Lower leg skin (tissue), 4 donors: ENCODE measurements at regions not wholly inside any gene's neighbourhood (a gene's known extent, or its start where the extent isn't known, plus 50 kb on each side); places are given as distances from the start of the nearest gene placed in this dataset.
"Not testable (repeated sequence)": the region's sequence is repeated elsewhere in the genome, so short reads cannot be mapped to it uniquely, and the experiment has no call there.

Experiments used
- DNase-seq, 2 donors: peaks; one replicate each; pipeline ENCODE4 v3.0.0-alpha.2; 2019; ENCODE audit warnings: low spot score in 2 of 2
- H3K4me3 ChIP-seq: fragments of 200-600 bp; sonication (generic); 2 replicates; pipeline ENCODE4 v1.5.1; 2017; ENCODE audit warnings: mild to moderate bottlenecking, low read depth; ENCODE audit not compliant: poor library complexity, severe bottlenecking
- POLR2A ChIP-seq, 2 donors: fragments of 450-650 bp; IDR thresholded peaks; one replicate each; pipeline ENCODE4 v1.6.1; 2016 to 2017; ENCODE audit warnings: antibody characterized with exemption in 2 of 2, mild to moderate bottlenecking in 1 of 2, moderate library complexity in 1 of 2
- whole genome bisulfite sequencing, 2 donors: methylation state at CpG; one replicate each; pipeline ENCODE4 v1.1.5; 2018; 5-methylcytosine and 5-hydroxymethylcytosine counted together
- intact Hi-C: fragments of 100-400 bp; cut with DNase I; formaldehyde crosslinking; loops from one replicate; pipeline ENCODE4 v1.15.0; 2023; ENCODE audit warnings: low total_unique reads
- TF ChIP-seq, protein P1 (sequence below), 3 donors: fragments of 450-650 bp; IDR thresholded peaks; one replicate each; pipeline ENCODE4 v1.5.1; 2016; ENCODE audit warnings: antibody characterized with exemption in 3 of 3, mild to moderate bottlenecking in 3 of 3, moderate library complexity in 2 of 3

DNA sequence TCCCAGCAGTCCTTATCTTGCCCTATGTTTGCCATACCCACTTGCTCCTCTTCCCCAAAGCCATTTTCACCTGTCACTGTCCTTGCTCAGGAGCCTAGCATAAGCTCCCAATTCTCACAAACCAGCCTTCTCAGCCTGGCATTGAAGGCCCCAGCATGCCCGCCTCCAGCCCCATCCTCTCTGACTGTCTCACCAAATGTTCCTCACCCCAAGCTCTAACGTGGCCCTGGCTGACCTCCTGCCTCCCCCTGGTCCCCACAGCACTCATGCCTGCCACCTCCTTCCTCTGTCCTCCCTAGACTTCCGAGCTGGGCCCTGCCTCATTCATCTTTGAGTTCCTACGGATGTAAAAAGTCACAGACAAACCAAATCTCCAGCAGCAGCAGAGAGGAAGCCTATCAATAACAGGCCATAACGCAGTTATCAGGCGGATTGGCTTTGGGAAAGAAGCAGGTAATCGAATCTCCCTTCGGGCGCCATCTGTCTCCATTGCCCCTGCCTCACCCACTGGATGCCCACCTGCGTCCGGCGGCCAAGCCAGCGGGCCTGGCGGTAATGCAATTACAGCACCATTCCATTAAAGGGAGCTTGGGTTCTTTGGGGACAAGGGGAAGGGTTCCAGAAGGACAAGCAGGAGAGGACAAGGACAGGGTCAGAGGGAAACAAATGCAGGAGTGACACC is 104.4 kb downstream of the MRPL14 start:
- intact Hi-C loops: no loop called here
- DNase-seq: peak in 1 of 2 donors; percentile 56
- 91 to 96% methylated on average over 14 of the region's 14 CpGs for WGBS, 2 donors
- no peak for TF ChIP-seq POLR2A (IDR thresholded peaks at IDR 0.05)
- TF ChIP-seq, protein P1, sequence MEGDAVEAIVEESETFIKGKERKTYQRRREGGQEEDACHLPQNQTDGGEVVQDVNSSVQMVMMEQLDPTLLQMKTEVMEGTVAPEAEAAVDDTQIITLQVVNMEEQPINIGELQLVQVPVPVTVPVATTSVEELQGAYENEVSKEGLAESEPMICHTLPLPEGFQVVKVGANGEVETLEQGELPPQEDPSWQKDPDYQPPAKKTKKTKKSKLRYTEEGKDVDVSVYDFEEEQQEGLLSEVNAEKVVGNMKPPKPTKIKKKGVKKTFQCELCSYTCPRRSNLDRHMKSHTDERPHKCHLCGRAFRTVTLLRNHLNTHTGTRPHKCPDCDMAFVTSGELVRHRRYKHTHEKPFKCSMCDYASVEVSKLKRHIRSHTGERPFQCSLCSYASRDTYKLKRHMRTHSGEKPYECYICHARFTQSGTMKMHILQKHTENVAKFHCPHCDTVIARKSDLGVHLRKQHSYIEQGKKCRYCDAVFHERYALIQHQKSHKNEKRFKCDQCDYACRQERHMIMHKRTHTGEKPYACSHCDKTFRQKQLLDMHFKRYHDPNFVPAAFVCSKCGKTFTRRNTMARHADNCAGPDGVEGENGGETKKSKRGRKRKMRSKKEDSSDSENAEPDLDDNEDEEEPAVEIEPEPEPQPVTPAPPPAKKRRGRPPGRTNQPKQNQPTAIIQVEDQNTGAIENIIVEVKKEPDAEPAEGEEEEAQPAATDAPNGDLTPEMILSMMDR (IDR thresholded peaks at IDR 0.05): no peak
- no peak overlapping the region for H3K4me3 ChIP-seq

DNA sequence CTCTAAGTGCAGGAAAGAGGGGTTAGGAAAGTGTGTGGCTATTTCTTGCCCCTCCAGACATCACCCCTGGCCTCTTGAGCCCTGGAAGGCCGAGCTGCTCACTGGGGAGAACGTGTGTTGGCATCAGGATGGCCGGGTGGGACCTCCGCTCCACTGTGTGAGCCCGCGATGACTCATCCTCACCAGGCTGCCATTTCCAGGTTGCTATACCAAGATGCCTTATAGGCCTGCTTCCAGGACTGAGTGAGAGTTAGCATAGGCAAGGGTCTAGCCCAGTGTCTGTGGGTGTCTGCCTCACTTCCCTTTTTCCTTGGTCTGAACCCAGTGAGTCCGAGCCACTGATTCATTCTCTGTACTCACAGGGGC is 105.0 kb downstream of the MRPL14 start:
- no peak overlapping the region for H3K4me3 ChIP-seq
- WGBS, 2 donors: 41 to 62% methylated on average over 7 of the region's 7 CpGs
- intact Hi-C loops: no loop called here
- peak in 1 of 2 donors; percentile 76 for DNase-seq
- TF ChIP-seq, protein P1 (IDR thresholded peaks at IDR 0.05): no peak
- TF ChIP-seq POLR2A (IDR thresholded peaks at IDR 0.05): no peak

DNA sequence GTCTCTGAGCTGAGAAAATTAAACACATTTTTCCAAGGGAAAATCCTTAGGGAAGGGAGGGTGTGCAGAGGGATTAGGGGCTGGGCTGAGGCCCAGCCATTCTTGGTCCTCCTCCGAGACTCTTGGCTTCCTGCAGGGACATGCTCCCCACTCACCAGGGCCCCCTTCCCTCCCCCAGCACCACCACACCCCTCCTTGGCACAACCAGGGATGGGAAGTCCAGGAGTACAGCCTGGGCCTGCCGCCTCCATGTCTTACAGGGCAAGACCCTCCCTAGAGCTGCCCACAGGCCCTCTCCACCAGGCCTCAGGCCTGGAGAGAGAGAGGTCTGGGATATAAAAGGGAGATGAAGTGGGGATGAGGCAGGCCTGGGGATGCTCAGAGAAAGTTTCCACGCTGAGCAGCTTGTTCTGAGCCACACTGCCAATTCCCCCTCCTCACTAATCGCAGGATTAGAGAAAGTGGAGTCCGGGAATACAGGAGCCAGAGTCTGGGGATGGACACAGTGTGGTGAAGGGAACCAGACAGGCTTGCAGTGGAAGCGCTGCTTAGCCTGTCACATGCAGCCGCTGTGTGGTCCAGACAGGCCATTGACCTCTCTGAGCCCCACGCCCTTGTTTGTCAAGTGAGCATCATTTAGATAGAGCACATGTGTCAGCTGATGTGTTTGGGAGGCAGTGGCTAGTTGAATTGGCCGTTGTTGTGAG is 105.5 kb downstream of the MRPL14 start:
- WGBS, 2 donors: 71 to 79% methylated on average over 9 of the region's 9 CpGs
- DNase-seq: peak in 1 of 2 donors; percentile 68
- intact Hi-C loops: no loop called here
- H3K4me3 ChIP-seq: no peak overlapping the region
- no peak for TF ChIP-seq POLR2A (IDR thresholded peaks at IDR 0.05)
- TF ChIP-seq, protein P1 (IDR thresholded peaks at IDR 0.05): no peak

DNA sequence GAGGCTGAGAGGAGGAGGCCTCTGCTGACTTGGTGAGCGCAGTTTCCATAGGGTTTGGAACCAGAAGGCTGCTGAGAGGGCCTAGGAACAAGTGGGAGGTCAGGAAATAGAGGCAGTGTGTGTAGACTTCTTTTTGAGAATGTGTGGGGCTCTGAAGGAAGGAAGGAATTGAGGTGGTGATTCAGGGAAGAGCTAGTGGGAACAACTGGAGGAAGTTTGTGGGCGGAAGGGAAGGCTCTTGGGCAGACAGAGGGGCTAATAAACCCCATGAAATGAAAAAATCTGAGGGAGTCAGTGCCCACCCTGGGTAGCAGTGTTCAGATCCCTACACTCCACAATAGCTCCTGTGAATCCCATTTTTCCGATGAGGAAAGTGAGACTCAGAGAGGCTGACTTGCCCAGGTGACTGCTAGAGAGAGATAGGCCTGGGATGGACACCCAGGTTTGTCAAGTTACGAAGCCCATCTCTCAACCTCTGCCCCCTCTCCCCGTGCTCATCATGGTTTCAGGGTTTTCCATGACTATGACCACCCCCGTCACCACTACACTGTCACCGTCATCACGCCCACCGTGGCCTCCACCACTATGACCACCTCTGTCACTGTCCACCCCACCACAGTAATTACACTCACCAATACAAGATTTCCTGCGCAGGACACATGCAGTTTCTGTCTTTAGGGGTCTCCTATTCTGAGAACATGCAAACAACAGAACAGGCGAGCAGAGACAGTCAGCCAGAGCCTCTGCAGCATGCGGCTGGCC is 106.4 kb downstream of the MRPL14 start:
- 96 to 98% methylated on average over 12 of the region's 12 CpGs for WGBS, 2 donors
- intact Hi-C loops: no loop called here
- peak in 1 of 2 donors; percentile 65 for DNase-seq
- TF ChIP-seq, protein P1 (IDR thresholded peaks at IDR 0.05): no peak
- TF ChIP-seq POLR2A (IDR thresholded peaks at IDR 0.05): no peak
- no peak overlapping the region for H3K4me3 ChIP-seq

DNA sequence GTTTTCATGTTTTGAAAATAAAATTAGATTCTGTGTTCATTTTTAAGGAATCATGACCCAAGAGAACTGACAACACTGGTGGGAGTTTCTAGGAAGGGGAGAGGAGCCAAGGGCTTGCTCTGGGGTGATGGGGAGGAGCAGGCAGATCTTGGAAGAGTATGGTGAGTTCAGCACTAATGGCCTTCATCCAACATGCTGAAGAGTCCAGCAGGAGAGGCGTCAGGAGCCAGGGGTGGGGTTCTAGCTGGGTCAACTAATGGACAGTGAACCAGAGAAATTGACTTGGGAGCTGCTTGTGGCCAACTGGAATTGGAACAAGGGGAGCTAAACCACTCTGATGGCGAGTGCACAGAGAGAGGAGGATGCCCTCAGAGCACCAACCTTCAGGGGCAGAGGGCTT is 107.1 kb downstream of the MRPL14 start:
- WGBS, 2 donors: 58 to 66% methylated on average over 2 of the region's 2 CpGs
- intact Hi-C loops: no loop called here
- no peak for TF ChIP-seq POLR2A (IDR thresholded peaks at IDR 0.05)
- TF ChIP-seq, protein P1 (IDR thresholded peaks at IDR 0.05): no peak
- peak in 1 of 2 donors; percentile 48 for DNase-seq
- no peak overlapping the region for H3K4me3 ChIP-seq

DNA sequence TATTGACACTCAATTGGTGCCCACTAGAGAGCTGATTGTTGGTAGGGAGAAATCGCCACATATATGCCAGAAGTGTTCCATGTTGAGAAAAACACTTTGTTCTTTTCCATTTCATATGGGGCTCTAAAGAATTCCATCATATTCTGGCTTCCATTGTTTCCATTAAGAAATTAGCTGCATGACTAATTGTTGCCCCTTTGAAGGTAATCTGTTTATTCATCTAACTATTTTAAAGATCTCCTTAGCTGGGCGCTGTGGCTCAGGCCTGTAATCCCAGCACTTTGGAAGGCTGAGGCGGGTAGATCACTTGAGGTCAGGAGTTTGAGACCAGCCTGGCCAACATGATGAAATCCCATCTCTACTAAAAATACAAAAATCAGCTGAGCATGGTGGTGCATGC is 109.9 kb downstream of the MRPL14 start:
- intact Hi-C loops, H3K4me3 ChIP-seq: not testable (repeated sequence)
- DNase-seq: peak in 1 of 2 donors; percentile 2
- WGBS, 2 donors: 93 to 94% methylated on average over 3 of the region's 3 CpGs
